Activated CD4-positive, alpha-beta T cell treated with anti-CD3 and anti-CD28 coated beads for 36 hours (primary cell): ENCODE measurements at regions not wholly inside any gene's neighbourhood (a gene's known extent, or its start where the extent isn't known, plus 50 kb on each side); places are given as distances from the start of the nearest gene placed in this dataset.
"Not testable (repeated sequence)": the region's sequence is repeated elsewhere in the genome, so short reads cannot be mapped to it uniquely, and the experiment has no call there.

Experiments used
- ATAC-seq: fragments of 200-7000 bp; cut with Tn5 transposase; one replicate; pipeline ENCODE4 v1.10.0; 2021; ENCODE audit warnings: mild to moderate bottlenecking, moderate library complexity
- CTCF ChIA-PET: fragments of 350-600 bp; sonication (Branson Sonifier 250); formaldehyde crosslinking; loops from one replicate; lab custom pipeline; 2021; ENCODE audit warnings: antibody characterized with exemption; lab: Charles Lee
- POLR2A ChIA-PET: fragments of 350-600 bp; sonication (Branson Sonifier 250); formaldehyde crosslinking; loops from one replicate; lab custom pipeline; 2021; ENCODE audit warnings: antibody characterized with exemption, inconsistent platforms; lab: Charles Lee
- DNase-seq: peaks from one replicate; pipeline ENCODE4 v3.0.0-alpha.2; 2020
- H3K27ac Mint-ChIP-seq: one replicate; pipeline ENCODE4 v1.8.0; 2021; ENCODE audit warnings: mixed read lengths
- H3K27me3 Mint-ChIP-seq: one replicate; pipeline ENCODE4 v1.8.0; 2021; ENCODE audit warnings: mixed read lengths
- H3K36me3 Mint-ChIP-seq: one replicate; pipeline ENCODE4 v1.8.0; 2021; ENCODE audit warnings: low read depth, mixed read lengths
- H3K4me1 Mint-ChIP-seq: one replicate; pipeline ENCODE4 v1.8.0; 2021; ENCODE audit warnings: mixed read lengths
- H3K4me3 Mint-ChIP-seq: one replicate; pipeline ENCODE4 v1.8.0; 2021; ENCODE audit warnings: mild to moderate bottlenecking, moderate library complexity, mixed read lengths
- H3K9me3 Mint-ChIP-seq: one replicate; pipeline ENCODE4 v1.8.0; 2021; ENCODE audit warnings: low read depth, mixed read lengths
- intact Hi-C, 2 experiments: fragments of 100-400 bp; cut with DNase I in 1 of 2; cut with micrococcal nuclease in 1 of 2; formaldehyde crosslinking; loops; one replicate each; pipeline versions ENCODE4 v1.14.2 to v1.15.1; 2022 to 2024; cut with DNase I, micrococcal nuclease

DNA sequence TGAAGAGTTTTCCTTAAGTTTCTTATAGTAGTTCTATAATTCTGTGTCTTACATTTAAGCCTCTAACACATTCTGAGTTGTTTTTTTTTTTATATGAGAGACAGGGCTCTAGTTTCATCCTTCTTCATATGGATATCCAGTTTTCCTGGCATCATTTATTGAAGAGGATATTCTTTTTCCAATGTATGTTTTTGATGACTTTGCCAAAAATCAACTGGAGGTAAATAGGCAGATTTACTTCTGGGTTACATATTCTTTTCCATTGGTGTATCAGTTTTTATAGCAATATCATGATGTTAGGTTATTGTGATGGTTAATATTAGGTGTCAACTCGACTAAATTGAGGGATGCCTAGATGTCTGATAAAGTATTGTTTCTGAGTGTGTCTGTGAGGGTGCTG lies 650.7 kb upstream of the GRID2 start:
- DNase-seq (no peak), ATAC-seq (no peak)
- ChIA-PET CTCF (no interaction called here), POLR2A (no interaction called here)
- no peak overlapping the region for H3K4me3 Mint-ChIP-seq
- peaks cover 11% of the 10 kb centered on the region for H3K9me3 Mint-ChIP-seq
- intact Hi-C loops = no loop called here
- no peaks in the 10 kb centered on the region for H3K36me3 Mint-ChIP-seq
- no peaks in the 10 kb centered on the region for H3K27me3 Mint-ChIP-seq
- no peaks in the 10 kb centered on the region for H3K4me1 Mint-ChIP-seq
- H3K27ac Mint-ChIP-seq = no peak overlapping the region

DNA sequence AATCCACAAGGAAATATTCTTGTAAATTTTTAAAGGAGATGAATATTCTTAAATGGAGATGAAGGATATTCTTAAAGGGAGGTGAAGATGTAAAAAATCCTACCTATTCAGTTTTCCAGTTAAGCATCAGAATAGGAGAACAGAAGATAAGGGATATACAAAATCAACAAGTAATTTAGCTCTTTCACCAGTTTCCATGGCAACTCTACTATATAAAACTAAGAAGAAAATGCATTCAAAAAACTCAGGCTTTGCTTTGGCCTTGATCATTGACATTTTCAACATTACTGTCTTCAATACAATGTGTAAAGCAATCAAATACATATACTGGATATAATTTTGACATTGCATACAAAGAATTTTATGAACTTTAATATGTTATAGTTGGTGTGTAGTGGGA lies 622.7 kb upstream of the GRID2 start:
- DNase-seq (no peak), ATAC-seq (no peak)
- no peak overlapping the region for H3K27ac Mint-ChIP-seq
- H3K4me1 Mint-ChIP-seq = no peaks in the 10 kb centered on the region
- ChIA-PET POLR2A (no interaction called here), CTCF (no interaction called here)
- H3K36me3 Mint-ChIP-seq = no peaks in the 10 kb centered on the region
- H3K9me3 Mint-ChIP-seq = peaks cover 15% of the 10 kb centered on the region
- intact Hi-C loops = no loop called here
- H3K4me3 Mint-ChIP-seq = no peak overlapping the region
- H3K27me3 Mint-ChIP-seq = no peaks in the 10 kb centered on the region

GRCh38 chr4:91681544-91681943 lies 622.2 kb upstream of the GRID2 start:
- Mint-ChIP-seq H3K27me3 (no peaks in the 10 kb centered on the region), H3K4me1 (no peaks in the 10 kb centered on the region), H3K36me3 (no peaks in the 10 kb centered on the region), H3K9me3 (peaks cover 15% of the 10 kb centered on the region), H3K27ac (no peak overlapping the region), H3K4me3 (no peak overlapping the region)
- ATAC-seq (no peak), DNase-seq (no peak)
- intact Hi-C loops = no loop called here
- POLR2A ChIA-PET = no interaction called here
- CTCF ChIA-PET = no interaction called here

GRCh38 chr4:91684955-91685354 lies 618.8 kb upstream of the GRID2 start:
- ATAC-seq (no peak), DNase-seq (no peak)
- no peaks in the 10 kb centered on the region for H3K36me3 Mint-ChIP-seq
- CTCF ChIA-PET = no interaction called here
- H3K4me3 Mint-ChIP-seq = no peak overlapping the region
- no peak overlapping the region for H3K27ac Mint-ChIP-seq
- no peaks in the 10 kb centered on the region for H3K27me3 Mint-ChIP-seq
- intact Hi-C loops = no loop called here
- peaks cover 4% of the 10 kb centered on the region for H3K9me3 Mint-ChIP-seq
- POLR2A ChIA-PET = no interaction called here
- H3K4me1 Mint-ChIP-seq = no peaks in the 10 kb centered on the region

- Mint-ChIP-seq H3K27me3 (no peaks in the 10 kb centered on the region), H3K36me3 (no peaks in the 10 kb centered on the region), H3K4me3 (no peak overlapping the region), H3K27ac (no peak overlapping the region), H3K4me1 (no peaks in the 10 kb centered on the region), H3K9me3 (peaks cover 4% of the 10 kb centered on the region)
- intact Hi-C loops = no loop called here
- CTCF ChIA-PET = no interaction called here
- POLR2A ChIA-PET = no interaction called here
- ATAC-seq (no peak), DNase-seq (no peak)
Observed at GRCh38 chr4:91688413-91688812, 615.4 kb upstream of the GRID2 start.

- POLR2A ChIA-PET, DNase-seq, H3K4me1 Mint-ChIP-seq, H3K27me3 Mint-ChIP-seq, H3K4me3 Mint-ChIP-seq, H3K36me3 Mint-ChIP-seq, ATAC-seq, H3K27ac Mint-ChIP-seq, H3K9me3 Mint-ChIP-seq, intact Hi-C loops, CTCF ChIA-PET: not testable (repeated sequence)
Observed at GRCh38 chr4:91699691-91700090, 604.1 kb upstream of the GRID2 start.

DNA sequence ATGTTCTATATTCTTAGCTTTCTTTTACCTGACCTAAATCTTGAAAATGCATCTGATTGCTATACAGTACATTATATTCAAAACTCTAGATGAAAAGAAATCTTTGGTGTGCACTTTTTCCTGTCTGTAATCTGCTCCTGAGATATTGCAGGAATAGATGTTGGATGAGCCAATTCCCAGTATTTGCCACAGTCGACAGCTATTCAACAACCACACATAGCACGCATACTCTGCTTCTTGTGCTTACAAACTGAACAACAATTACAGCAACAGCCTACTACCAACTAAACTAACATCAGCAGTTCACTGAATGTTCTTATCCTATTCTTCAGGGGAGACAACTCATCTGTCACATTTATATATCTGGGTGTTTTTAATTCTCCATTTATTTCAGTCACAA lies 573.9 kb upstream of the GRID2 start:
- Mint-ChIP-seq H3K4me1 (no peaks in the 10 kb centered on the region), H3K27ac (no peak overlapping the region), H3K9me3 (peaks cover 4% of the 10 kb centered on the region), H3K4me3 (no peak overlapping the region), H3K36me3 (no peaks in the 10 kb centered on the region), H3K27me3 (no peaks in the 10 kb centered on the region)
- ChIA-PET POLR2A (no interaction called here), CTCF (no interaction called here)
- ATAC-seq (no peak), DNase-seq (no peak)
- intact Hi-C loops = no loop called here

DNA sequence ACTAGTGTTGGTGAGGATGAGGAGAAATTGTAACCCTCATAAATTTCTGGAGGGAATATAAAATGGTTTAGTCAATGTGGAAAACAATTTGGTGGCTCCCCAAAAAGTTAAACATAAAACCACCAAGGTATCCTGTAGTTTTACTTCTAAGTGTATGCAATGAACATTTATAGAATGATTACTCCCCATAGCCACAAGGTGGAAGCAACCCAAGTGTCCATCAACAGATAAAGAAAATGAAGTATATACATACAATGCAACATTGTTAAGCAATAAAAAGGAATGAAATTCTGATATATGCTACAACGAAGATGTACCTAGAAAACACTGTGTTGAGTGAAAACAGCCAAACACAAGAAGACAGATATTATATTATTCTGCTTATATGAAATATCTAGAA lies 569.1 kb upstream of the GRID2 start:
- intact Hi-C loops = no loop called here
- ChIA-PET CTCF (no interaction called here), POLR2A (no interaction called here)
- Mint-ChIP-seq H3K27me3 (no peaks in the 10 kb centered on the region), H3K9me3 (peaks cover 9% of the 10 kb centered on the region), H3K4me1 (no peaks in the 10 kb centered on the region), H3K36me3 (no peaks in the 10 kb centered on the region), H3K27ac (no peak overlapping the region), H3K4me3 (no peak overlapping the region)
- no peak for ATAC-seq
- DNase-seq = no peak

DNA sequence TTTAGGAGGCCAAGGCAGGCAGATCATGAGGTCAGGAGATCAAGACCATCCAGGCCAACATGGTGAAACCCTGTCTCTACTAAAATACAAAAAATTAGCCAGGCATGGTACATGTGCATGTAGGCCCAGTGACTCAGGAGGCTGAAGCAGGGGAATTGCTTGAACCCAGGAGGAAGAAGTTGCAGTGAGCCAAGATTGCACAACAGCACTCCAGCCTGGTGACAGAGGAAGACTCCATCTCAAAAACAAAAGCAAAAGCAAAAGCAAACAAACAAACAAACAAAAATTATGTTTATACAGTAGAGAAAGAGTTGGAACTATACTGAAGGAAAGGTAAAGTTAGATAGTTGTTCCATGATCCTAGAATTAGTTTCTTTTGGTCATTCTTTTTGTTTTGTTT lies 564.9 kb upstream of the GRID2 start:
- intact Hi-C loops, H3K27ac Mint-ChIP-seq, H3K4me3 Mint-ChIP-seq, ATAC-seq, DNase-seq, H3K36me3 Mint-ChIP-seq, CTCF ChIA-PET, POLR2A ChIA-PET, H3K4me1 Mint-ChIP-seq, H3K27me3 Mint-ChIP-seq: not testable (repeated sequence)
- H3K9me3 Mint-ChIP-seq = peaks cover 14% of the 10 kb centered on the region

DNA sequence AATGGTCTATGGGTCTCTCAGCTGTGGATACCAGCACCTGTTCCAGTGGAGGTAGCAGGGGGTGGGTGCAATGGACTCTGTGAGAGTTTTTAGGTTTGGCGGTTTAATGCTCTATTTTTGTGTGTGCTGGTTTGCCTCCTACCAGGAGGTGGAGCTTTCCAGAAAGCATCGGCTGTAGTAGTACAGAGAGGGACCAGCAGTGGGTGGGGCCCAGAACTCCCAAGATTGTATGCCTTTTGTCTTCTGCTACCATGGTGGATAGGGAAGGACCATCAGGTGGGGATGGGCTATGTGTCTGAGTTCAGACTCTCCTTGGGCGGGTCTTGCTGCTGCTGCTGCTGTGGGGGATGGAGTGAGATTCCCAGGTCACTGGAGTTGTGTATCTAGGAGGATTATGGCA lies 557.2 kb upstream of the GRID2 start:
- Mint-ChIP-seq H3K27me3 (no peaks in the 10 kb centered on the region), H3K36me3 (no peaks in the 10 kb centered on the region), H3K27ac (no peak overlapping the region), H3K9me3 (peaks cover 12% of the 10 kb centered on the region), H3K4me1 (no peaks in the 10 kb centered on the region), H3K4me3 (no peak overlapping the region)
- DNase-seq (no peak), ATAC-seq (no peak)
- intact Hi-C loops = no loop called here
- POLR2A ChIA-PET = no interaction called here
- CTCF ChIA-PET = no interaction called here

DNA sequence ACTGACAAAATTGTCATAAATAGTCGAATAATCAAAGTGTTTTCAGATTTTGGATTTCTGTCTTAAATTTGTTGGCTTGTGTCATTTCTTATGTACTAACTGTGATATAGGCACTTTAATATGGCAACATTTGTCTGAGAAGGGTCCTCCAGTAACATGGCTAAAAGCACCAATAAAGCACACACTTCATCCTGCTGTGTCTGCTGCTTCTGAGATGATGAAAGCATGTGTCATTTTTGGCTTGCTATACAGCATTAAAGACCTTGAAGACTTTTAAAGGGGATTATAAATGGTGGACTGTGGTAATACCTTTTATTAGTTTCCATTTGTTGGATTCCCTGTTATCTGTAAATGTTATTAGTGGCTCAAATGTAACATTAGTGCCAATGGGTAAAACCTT lies 551.8 kb upstream of the GRID2 start:
- intact Hi-C loops = no loop called here
- H3K4me1 Mint-ChIP-seq = no peaks in the 10 kb centered on the region
- ChIA-PET POLR2A (interaction anchor here (0.6 kb wide), 1 partner anchor 29 kb away, joined by 3 read pairs; no protein-coding TSS in a partner anchor), CTCF (interaction anchor here (0.8 kb wide), 1 partner anchor 1260 kb away, joined by 3 read pairs; no protein-coding TSS in a partner anchor)
- H3K27ac Mint-ChIP-seq = no peak overlapping the region
- DNase-seq = no peak
- H3K27me3 Mint-ChIP-seq = no peaks in the 10 kb centered on the region
- H3K9me3 Mint-ChIP-seq = peaks cover 2% of the 10 kb centered on the region
- ATAC-seq = no peak
- no peaks in the 10 kb centered on the region for H3K36me3 Mint-ChIP-seq
- no peak overlapping the region for H3K4me3 Mint-ChIP-seq

DNA sequence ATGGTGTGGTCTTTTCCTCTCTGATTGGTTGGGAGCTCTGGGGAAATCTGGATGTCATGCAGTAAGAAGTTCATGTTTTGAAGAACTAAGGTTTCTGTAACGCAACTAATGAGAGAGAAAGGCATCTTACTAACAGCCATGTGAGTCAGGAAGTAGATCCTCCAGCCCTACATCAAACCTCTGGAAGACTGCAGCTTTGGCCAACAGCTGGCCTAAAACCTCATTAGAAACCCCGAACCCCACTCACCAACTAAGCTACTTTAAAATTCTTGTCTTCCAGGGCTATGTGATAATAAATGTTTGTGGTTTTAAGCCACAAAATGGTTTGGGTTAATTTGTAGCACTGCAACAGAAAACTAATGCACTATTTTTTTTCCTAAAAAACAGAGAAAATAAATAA lies 549.0 kb upstream of the GRID2 start:
- Mint-ChIP-seq H3K27me3 (no peaks in the 10 kb centered on the region), H3K4me1 (no peaks in the 10 kb centered on the region), H3K9me3 (peaks cover 2% of the 10 kb centered on the region), H3K4me3 (no peak overlapping the region), H3K36me3 (no peaks in the 10 kb centered on the region), H3K27ac (no peak overlapping the region)
- ChIA-PET CTCF (interaction anchor here (0.6 kb wide), 1 partner anchor 19 kb away, joined by 3 read pairs; no protein-coding TSS in a partner anchor), POLR2A (no interaction called here)
- DNase-seq (no peak), ATAC-seq (no peak)
- intact Hi-C loops = no loop called here

DNA sequence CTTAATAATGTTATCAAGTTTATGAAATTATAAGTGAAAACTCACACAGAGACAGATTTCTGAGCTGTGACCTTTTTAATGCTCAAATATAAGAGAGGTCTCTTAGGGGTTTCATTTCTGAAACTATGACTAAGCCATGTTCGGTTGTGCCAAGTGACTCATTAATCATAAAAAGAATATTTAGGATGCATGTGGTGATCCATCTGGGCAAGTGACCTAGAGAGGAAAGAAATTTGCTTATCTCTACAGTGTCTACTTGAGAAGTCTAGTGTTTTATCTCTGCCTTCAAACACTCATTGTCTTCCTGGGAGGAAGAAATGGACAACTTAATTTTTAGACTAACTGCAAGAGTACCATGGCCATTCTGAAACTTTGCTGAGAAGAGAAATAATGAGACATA lies 545.3 kb upstream of the GRID2 start:
- ChIA-PET CTCF (no interaction called here), POLR2A (no interaction called here)
- H3K27ac Mint-ChIP-seq = no peak overlapping the region
- no peak for ATAC-seq
- H3K4me1 Mint-ChIP-seq = no peaks in the 10 kb centered on the region
- no peak for DNase-seq
- H3K36me3 Mint-ChIP-seq = no peaks in the 10 kb centered on the region
- H3K9me3 Mint-ChIP-seq = peaks cover 2% of the 10 kb centered on the region
- no peak overlapping the region for H3K4me3 Mint-ChIP-seq
- H3K27me3 Mint-ChIP-seq = no peaks in the 10 kb centered on the region
- intact Hi-C loops = no loop called here
